ENCODE measurements at regions not wholly inside any gene's neighbourhood (a gene's known extent, or its start where the extent isn't known, plus 50 kb on each side); places are given as distances from the start of the nearest gene placed in this dataset.
"Not testable (repeated sequence)": the region's sequence is repeated elsewhere in the genome, so short reads cannot be mapped to it uniquely, and the experiment has no call there.

DNA sequence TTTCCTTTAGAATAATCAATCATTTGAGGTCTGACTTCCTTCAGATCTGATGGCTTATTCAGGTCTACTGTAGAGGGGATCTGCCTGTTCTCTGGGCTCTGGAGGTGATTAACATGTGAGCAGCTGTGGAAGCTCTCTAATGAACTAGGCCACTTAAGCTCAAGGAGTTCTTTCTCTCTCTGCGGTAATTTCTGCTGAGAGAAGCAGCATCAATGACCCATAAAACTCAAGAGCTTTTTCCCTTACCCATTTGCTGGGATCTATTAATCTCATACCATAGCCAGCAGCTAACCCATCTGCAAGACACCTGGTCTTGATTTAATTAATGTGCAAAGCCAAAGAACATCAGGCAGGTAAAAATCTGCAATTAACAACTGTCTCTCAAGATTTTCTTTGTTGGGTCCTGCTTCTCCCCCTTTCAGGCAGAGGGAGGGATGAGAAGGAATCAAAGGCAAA is 73.2 kb upstream of the DLG1 start:
- DNase-seq (ENCODE audit: low read depth in 1 of 2, low spot score in 1 of 2): no peak

DNA sequence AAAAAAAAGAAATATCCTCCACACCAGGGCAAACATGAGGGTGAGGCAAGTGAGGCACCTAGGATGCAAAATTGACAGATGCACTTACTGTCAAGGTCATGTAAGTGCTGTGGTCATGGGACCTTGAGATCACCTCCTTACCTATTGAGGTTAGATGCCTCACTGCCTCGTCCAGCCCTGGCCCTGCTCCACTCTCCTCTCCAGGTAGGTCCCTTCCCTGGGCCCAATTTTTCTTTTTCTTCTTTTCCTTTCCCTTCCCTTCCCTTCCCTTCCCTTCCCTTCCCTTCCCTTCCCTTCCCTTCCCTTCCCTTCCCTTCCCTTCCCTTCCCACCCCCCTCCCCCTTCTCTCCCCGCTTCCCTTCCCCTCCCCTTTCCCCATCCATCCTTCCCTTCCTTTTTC is 71.1 kb upstream of the DLG1 start:
- no peak for DNase-seq (ENCODE audit: low read depth in 1 of 2, low spot score in 1 of 2)

DNA sequence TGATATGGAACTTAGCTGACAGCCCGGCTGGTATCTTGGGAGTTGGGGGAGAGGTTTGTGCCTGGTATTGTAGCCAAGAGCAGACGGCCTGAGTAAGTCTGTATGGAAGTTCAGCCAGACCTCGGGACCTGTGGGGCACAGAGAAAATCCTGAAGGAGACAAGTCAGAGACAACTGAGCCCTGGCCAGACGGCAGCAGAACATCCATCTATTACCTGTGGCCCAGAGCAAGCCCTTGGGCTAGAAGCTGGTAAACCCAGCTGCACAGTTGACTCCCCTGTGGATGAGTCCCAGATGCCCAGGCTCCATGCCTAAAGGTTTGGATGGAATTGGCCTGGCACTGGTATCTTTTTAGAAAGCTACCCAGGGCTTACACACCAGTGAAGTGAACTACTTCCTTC is 70.4 kb upstream of the DLG1 start:
- DNase-seq (ENCODE audit: low read depth in 1 of 2, low spot score in 1 of 2): no peak

DNA sequence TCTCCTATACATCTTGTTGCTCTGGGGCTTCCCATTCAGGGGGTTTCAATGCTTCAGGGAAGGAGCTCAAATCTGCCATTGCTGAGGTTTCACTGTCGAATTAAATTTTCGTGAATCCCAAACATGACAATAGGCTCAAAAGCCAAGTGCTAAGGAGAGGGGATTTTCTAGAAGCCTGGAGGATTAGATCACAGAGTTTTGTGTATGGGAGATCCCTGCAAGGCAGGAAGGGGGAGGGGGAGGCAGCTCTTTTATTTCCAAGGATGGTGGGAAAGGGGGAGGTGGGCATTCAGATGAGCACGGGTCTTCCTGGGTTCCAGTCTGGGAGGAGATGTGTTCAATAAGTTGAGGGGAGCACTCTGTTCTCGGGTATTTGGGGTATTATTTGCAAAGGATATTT is 69.9 kb upstream of the DLG1 start:
- no peak for DNase-seq (ENCODE audit: low read depth in 1 of 2, low spot score in 1 of 2)

DNA sequence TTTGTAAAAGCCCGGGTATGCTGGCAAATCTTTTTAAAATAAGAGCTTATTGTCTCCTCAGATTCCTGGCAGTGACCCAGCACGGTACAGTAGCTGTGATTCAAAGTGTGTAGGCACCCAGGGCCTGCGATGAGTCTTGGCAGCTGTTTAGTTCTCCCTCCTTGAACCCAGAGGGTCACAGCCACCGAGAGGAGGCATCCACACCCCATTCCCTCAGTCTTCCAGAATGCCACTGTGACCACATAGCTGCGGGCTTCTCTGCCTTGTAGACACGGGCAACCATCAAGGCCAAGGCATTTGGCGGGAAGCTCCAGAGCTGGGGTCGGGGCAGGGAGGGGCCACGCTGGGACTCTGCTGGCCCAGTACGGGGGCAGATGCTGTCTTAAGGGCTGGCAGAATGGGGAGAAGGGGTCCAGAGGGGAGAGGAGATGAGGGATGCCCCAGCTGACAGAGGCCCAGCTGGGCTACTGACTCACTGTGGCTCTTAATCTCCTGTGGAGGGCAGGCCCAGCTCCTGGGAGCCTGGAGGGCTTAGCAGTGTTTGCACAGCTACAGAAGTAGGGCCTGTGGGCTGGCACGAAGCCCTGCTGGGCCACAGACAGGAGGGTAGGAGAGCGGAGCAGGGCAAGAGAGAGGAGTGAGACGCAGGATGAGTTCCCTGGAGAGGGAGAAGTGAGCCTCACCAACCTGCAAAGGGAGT is 68.8 kb upstream of the DLG1 start:
- no peak for DNase-seq (ENCODE audit: low read depth in 1 of 2, low spot score in 1 of 2)

DNA sequence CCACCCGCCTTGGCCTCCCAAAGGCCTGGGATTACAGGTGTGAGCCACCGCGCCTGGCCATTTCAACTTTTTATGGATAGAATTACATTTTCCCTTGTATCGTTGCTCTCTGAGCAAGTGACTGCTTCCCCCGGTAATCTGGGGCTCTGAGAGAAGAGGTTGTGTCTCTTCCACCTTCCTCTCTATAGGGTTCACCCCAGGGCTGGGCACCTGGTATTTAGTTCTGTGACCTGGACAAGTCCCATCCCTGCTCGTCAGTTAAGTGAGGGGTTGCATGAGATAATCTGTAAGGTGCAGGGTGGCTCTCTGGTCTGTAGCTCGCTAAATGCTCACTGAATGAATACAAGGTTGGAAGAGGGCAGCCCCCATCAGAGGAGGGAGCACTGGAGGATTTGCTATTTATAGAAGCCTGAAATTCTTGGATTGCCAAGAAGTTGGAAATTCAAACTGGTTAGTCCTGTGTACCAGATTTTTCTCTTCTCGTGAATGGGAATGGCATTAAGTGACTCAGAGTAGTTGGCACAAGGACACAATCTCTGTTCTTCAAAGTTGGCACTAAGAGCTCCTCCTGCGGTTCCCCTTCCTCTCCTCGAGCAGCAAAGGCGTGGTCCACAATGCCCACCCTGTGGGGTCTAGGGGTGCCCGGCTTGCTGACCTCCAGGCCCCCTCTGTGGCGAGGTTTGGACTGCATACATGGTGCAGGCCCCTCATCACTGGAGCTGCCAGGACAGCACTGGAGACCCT is 68.1 kb upstream of the DLG1 start:
- no peak for DNase-seq (ENCODE audit: low read depth in 1 of 2, low spot score in 1 of 2)

DNA sequence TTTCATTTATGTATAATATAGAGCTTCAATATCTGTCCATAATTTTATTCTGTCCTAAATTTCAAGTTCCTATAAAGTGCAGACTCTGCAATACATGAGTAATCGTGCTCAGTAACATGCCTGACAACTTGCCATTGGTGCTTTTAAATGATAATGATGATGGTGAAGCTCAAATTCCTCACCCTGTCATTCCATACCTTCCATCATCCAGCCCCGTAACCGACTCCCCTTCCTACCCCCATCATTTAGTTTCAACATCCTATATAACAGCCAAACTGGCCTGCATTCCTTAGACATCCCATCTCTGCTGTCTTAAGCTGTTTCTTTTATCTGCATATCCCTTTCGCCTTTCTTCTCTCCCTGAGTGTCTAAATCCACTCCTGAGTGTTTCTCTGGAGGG is 67.2 kb upstream of the DLG1 start:
- no peak for DNase-seq (ENCODE audit: low read depth in 1 of 2, low spot score in 1 of 2)

DNA sequence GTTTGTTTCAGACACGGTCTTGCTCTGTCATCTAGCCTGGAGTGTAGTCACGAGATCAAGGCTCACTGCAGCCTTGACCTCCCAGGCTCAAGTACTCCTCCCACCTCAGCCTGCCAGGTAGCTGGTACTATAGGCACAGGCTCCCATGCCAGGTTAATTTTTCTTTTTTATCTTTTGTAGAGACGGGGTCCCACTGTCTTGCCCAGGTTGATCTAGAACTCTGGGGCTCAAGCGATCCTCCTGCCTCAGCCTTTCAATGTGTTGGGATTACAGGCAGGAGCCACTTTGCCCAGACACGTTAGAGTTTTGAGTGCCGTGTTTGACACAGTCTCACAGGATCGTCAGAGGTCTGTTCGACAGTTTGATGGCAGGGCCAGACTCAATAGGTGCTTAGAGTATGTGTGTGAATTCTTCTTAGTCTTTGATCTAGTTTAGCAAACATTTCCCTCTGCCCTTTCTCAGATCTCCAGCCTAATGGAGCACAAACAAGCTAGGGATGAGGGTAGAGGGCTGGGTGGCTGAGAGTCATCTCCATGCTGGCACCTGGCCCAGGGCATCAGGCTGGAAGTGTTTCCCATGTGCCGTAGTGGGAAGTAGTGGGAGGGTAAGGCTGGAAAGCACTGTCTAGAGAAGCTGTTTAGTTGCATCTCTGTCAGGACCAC is 66.1 kb upstream of the DLG1 start:
- no peak for DNase-seq (ENCODE audit: low read depth in 1 of 2, low spot score in 1 of 2)

DNA sequence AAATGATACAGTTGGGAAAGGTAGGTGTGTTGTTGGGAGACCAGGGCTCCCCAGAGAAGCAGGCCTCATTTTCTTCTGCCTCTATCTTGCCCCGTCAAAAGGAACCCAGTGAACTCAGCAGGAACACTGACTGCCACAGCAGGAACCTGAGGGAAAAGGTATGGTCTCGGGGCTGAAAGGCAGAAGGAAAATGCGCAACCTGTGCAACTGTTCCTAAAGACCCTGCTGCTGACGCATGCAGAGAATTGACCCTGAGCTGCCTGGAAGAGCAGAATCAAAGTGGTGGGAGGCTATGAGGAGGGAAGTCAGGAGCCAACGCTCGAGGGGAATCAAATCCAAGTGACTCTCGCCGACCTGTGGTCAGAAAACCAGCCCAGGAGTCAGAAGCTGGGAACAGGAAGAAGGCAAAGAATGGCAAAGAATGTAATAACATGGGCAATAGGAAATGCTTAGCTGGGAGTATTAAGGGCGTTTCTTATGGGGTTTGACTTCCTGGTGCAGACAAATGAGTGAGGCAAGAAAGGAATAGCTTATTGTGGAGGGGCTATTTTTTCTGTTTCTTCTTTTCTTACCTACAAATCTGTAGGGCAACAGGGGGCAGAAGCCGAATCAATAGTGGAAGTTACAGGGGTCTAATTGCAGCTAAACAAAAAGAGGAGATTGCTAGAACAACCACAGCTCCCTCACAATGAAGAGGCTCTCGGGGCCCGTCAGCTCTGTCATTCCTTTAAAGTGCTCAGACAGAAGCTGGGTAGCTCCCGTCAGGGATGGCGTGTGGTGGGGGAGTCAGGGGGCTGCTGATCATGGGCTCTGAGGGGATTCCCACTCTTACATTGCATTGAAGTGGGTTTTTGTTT is 65.4 kb upstream of the DLG1 start:
- no peak for DNase-seq (ENCODE audit: low read depth in 1 of 2, low spot score in 1 of 2)

DNA sequence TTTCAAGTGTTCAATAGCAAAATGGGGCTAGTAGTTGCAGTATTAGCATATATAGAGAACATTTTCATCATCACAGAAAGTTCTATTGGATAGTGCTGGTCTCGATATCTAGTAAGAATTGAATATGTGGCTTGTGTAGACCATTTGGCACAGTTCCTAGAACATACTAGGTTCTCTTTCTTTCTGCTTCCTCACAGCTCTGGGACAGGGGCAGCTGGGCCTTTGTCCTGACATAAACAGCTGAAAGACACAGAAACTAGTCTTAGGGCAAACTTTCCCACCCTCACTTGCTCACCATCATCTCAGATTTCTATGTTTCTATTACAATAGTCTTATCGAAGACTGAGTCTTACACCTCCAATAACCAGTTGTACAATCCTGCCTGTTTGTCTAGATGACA is 63.7 kb upstream of the DLG1 start:
- DNase-seq (ENCODE audit: low read depth in 1 of 2, low spot score in 1 of 2): no peak

DNA sequence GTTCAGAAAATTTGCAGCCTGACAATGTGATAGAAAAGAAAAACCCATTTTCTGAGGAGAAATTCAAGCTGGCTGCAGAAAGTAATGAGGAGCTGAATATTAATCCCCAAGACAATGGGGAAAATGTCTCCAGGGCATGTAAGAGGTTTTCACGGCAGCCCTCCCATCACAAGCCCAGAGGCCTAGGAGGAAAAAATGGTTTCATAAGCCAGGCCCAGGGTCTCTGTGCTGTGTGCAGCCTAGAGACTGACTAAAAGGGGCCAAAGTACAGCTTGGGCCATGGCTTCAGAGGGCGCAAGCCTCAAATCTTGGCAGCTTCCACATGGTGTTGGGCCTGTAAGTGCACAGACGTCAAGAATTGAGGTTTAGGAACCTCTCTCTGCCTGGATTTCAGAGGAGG is 61.7 kb upstream of the DLG1 start:
- DNase-seq (ENCODE audit: low read depth in 1 of 2, low spot score in 1 of 2): not testable (repeated sequence)

DNA sequence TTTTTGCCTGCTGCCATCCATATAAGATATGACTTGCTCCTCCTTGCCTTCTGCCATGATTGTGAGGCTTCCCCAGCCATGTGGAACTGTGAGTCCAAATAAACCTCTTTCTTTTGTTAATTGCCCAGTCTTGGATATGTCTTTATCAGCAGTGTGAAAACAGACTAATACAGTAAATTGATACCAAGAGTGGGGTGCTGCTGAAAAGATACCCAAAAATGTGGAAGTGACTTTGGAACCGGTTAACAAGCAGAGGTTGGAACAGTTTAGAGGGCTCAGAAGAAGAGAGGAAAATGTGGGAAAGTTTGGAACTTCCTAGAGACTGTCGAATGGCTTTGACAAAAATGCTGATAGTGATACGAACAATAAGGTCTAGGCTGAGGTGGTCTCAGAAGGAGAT is 61.1 kb upstream of the DLG1 start:
- DNase-seq (ENCODE audit: low read depth in 1 of 2, low spot score in 1 of 2): not testable (repeated sequence)

DNA sequence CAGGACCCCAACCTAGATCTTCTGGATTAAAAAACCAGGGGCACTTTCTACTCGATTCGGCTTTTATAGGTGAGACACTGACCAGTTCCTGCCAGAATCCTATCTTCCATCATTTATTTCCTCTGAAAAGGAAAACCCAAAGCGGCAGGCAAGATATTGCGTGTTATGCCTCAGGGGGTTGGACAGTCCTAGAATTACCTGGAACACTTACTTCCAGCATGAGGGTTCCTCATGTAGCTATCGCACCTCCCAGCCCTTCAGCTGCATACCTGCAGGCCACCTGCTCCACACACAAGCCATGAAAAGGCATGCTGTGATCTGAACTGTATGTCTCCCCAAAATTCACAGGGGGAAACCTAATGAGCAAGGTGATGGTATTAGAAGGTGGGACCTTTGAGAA is 58.3 kb upstream of the DLG1 start:
- DNase-seq (ENCODE audit: low read depth in 1 of 2, low spot score in 1 of 2): no peak

DNA sequence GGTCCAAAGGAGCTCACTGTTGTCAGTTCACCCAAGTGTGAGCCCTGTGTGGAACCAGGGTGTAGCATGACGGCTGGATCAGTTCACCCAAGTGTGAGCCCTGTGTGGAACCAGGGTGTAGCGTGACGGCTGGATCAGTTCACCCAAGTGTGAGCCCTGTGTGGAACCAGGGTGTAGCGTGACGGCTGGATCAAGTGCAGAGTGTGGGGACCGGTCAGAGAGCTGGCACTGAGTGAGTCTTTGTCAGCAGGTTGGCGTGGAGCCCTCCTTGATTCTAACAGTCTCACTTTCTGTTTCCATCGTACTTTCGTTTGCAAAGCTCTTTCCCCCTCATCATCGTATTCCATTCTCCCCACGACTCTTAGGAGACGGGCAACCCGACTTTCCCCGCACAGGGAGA is 57.9 kb upstream of the DLG1 start:
- DNase-seq (ENCODE audit: low read depth in 1 of 2, low spot score in 1 of 2): no peak

DNA sequence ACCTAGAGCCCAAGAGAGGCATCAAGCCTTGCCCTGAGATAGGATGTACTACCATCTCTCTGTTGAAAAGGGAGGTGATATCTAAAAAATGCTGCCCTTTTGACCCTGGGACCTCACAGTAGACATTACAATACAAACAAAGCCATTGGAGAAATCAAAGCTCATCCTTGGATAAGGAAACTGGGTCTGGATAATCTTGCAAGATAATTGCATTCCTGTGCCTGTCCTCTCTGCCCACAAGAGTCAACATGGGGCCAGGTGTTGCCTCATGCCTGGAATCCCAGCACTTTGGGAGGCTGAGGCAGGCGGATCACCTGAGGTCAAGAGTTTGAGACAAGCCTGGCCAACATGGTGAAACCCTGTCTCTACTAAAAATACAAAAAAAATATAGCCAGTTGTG is 57.3 kb upstream of the DLG1 start:
- DNase-seq (ENCODE audit: low read depth in 1 of 2, low spot score in 1 of 2): no peak

DNA sequence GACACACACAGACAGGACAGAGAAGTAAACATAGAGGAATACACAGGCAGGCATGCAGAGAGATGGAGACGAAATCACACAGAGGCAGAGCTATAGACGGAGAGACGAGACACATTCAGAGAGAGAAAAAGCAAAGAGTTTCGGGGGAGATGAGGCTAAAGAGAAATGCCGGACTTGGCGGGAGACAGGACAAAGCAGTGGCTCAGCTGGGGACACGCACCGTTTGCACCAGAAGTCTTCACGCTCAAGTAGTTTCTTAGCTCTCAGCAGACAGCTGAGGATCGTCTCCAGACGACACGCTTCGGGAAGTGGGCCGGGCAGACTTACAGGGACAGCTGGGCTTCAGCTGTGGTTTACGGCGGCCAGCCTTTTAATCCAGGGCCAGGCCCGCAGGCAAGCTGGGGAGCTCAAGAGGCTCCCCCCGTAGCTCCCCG is 56.2 kb upstream of the DLG1 start:
- no peak for DNase-seq (ENCODE audit: low read depth in 1 of 2, low spot score in 1 of 2)

DNA sequence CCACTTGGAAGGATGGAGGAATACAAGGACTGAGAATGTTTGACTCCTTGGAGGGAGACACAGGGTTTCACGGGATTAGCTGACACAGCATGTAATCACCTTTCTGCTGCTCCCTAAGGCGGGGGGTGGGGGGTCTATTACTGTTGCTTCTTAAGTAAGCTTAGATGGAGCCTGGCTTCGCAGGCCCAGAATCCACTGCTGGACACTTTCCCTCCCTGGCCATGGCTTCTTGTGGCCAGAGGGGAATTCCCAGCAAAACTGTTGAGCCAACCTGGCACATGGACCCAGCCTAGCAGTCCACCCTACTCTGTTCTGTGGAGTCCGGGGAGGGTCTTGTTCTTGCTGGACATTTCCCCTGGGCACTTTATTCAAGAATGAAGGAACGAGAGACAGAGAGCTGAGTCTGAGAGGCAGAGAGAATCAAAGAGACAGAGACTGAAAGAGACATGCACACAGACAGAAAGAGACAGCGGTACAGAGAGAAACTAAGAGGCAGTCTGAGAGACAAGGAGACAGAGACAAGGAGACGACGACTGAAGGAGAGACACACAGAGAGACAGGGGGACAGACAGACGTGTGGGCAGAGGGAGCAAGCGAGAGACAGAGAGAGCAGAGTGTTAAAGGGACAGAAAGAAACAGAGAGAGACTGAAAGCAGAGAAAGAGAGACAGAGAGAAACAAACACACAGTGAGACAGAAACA is 55.6 kb upstream of the DLG1 start:
- no peak for DNase-seq (ENCODE audit: low read depth in 1 of 2, low spot score in 1 of 2)

DNA sequence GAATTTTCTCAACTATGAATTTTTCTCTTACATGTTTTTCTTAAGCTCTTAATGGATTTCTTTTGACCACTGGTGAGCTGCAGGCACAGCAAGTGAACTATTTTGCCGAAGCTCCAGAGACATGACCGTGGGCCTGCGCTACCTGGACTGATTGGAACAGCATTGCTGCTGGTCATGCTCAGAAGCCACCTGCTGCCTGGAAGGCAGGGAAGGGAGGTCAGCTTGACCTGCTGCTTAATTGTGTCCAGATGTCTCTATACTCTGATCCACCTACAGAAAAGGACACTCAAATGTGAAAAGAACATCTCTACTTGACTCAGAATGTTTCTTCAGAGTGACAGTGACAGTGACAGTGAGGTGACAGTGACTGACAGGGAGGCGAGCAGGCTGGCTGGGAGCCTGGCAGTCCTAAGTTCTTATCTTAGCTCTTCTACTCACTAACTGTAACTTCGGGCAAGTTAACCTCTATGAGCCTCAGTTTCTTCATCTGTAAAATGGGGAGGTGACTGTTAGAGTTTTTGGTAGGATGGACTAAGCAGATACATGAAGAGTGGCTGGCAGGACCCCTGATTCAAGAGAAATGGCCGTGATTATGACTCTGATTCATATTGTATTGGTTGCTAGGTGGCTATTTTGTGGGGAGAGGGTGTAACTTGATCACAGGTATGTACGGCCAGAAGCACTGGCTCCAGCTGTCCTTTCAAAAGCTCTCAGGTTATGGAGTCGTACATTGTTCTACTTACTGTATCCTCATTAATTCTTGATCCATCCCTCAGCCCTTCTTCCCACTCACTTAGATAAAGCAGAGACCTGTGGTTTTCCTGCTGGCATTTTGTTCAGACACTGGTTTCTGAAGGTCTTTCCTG is 54.8 kb upstream of the DLG1 start:
- no peak for DNase-seq (ENCODE audit: low read depth in 1 of 2, low spot score in 1 of 2)

DNA sequence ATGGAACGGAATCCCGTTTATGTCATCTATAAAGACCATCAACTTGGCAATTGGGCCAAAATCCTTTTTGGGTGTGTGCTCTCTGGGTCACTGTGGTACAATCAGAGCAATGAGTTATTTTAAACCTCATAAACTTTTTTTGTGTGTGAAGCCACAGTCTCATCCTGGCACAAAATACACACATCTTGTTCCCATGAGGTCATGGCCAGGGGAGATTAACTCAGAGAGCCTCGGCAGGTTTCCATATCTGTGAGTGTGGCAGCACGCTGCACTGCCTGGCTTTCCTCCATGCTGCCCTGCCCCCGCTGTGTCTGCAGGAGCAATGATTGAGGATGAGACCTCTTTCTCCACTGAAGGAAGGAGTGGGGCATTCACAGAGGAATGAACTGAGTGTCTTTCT is 54.0 kb upstream of the DLG1 start:
- no peak for DNase-seq (ENCODE audit: low read depth in 1 of 2, low spot score in 1 of 2)

DNA sequence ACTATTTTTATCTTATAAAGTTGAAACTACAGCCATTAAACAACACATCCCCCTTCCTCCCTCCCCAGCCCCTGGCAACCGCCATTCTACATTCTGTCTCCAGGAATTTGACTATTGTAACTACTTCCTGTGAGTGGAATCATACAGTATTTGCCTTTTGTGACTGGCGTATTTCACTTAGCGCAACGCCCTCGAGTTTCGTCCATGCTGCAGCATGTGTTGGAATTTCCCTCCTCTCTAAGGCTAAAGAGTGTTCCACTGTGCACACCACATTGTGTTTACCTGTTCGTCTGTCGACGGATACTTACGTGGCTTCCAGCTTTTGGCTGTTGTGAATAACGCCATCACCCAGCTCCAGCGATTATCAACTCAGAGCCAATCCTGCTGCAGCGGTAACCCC is 52.0 kb upstream of the DLG1 start:
- no peak for DNase-seq (ENCODE audit: low read depth in 1 of 2, low spot score in 1 of 2)
